ENCODE measurements at regions not wholly inside any gene's neighbourhood (a gene's known extent, or its start where the extent isn't known, plus 50 kb on each side); places are given as distances from the start of the nearest gene placed in this dataset.

- H3K27ac ChIP-seq (ENCODE audit: low read length) = no peak overlapping the region
- H2AFZ ChIP-seq (ENCODE audit: low read length) = no peak overlapping the region
- H3K4me2 ChIP-seq (ENCODE audit: low read depth, low read length, poor library complexity, severe bottlenecking) = no peak overlapping the region
- H3K27me3 ChIP-seq (ENCODE audit: low read length) = no peaks in the 10 kb centered on the region
- H3K4me3 ChIP-seq (ENCODE audit: low read length) = no peak overlapping the region
- no peak for DNase-seq
- H3K9me3 ChIP-seq (ENCODE audit: low read length) = no peaks in the 10 kb centered on the region
- no peak overlapping the region for H3K9ac ChIP-seq (ENCODE audit: low read length)
- H3K9me2 ChIP-seq (replicated peaks; ENCODE audit: insufficient read depth, low read length) = no peaks in the 10 kb centered on the region
- H4K20me1 ChIP-seq (ENCODE audit: insufficient read depth, low read depth, low read length) = no peaks in the 10 kb centered on the region
- no peaks in the 10 kb centered on the region for H3K79me2 ChIP-seq (ENCODE audit: low read length)
- no peaks in the 10 kb centered on the region for H3K36me3 ChIP-seq (ENCODE audit: insufficient read depth, low read length)
- no peaks in the 10 kb centered on the region for H3K4me1 ChIP-seq (ENCODE audit: low read length)
Measured at GRCh38 chr9:117992006-117992405, 287.8 kb downstream of the TLR4 start.

- H2AFZ ChIP-seq (ENCODE audit: low read length) = no peak overlapping the region
- no peaks in the 10 kb centered on the region for H3K4me1 ChIP-seq (ENCODE audit: low read length)
Measured at GRCh38 chr9:118000581-118000980, 296.4 kb downstream of the TLR4 start.

GRCh38 chr9:118003240-118003639 is 299.0 kb downstream of the TLR4 start:
- H2AFZ ChIP-seq (ENCODE audit: low read length) = no peak overlapping the region
- H3K4me2 ChIP-seq (ENCODE audit: low read depth, low read length, poor library complexity, severe bottlenecking) = no peak overlapping the region
- no peaks in the 10 kb centered on the region for H3K36me3 ChIP-seq (ENCODE audit: insufficient read depth, low read length)
- H3K4me1 ChIP-seq (ENCODE audit: low read length) = no peaks in the 10 kb centered on the region
- H3K79me2 ChIP-seq (ENCODE audit: low read length) = no peaks in the 10 kb centered on the region
- no peaks in the 10 kb centered on the region for H3K27me3 ChIP-seq (ENCODE audit: low read length)
- no peaks in the 10 kb centered on the region for H3K9me2 ChIP-seq (replicated peaks; ENCODE audit: insufficient read depth, low read length)
- no peaks in the 10 kb centered on the region for H4K20me1 ChIP-seq (ENCODE audit: insufficient read depth, low read depth, low read length)
- no peak overlapping the region for H3K9ac ChIP-seq (ENCODE audit: low read length)
- no peak overlapping the region for H3K4me3 ChIP-seq (ENCODE audit: low read length)
- no peak for DNase-seq
- H3K27ac ChIP-seq (ENCODE audit: low read length) = no peak overlapping the region
- H3K9me3 ChIP-seq (ENCODE audit: low read length) = peaks cover 11% of the 10 kb centered on the region

More at GRCh38 chr9:118000581-118000980, 296.4 kb downstream of the TLR4 start:
- no peaks in the 10 kb centered on the region for H3K36me3 ChIP-seq (ENCODE audit: insufficient read depth, low read length)
- no peaks in the 10 kb centered on the region for H4K20me1 ChIP-seq (ENCODE audit: insufficient read depth, low read depth, low read length)
- DNase-seq = no peak
- H3K9me3 ChIP-seq (ENCODE audit: low read length) = peaks cover 9% of the 10 kb centered on the region
- no peak overlapping the region for H3K9ac ChIP-seq (ENCODE audit: low read length)
- H3K27ac ChIP-seq (ENCODE audit: low read length) = no peak overlapping the region
- H3K79me2 ChIP-seq (ENCODE audit: low read length) = no peaks in the 10 kb centered on the region
- no peaks in the 10 kb centered on the region for H3K27me3 ChIP-seq (ENCODE audit: low read length)
- H3K4me3 ChIP-seq (ENCODE audit: low read length) = no peak overlapping the region
- no peak overlapping the region for H3K4me2 ChIP-seq (ENCODE audit: low read depth, low read length, poor library complexity, severe bottlenecking)
- H3K9me2 ChIP-seq (replicated peaks; ENCODE audit: insufficient read depth, low read length) = no peaks in the 10 kb centered on the region

- Histone ChIP-seq H4K20me1 (ENCODE audit: insufficient read depth, low read depth, low read length) (no peaks in the 10 kb centered on the region), H3K36me3 (ENCODE audit: insufficient read depth, low read length) (no peaks in the 10 kb centered on the region), H3K27ac (ENCODE audit: low read length) (no peak overlapping the region), H3K4me3 (ENCODE audit: low read length) (no peak overlapping the region), H3K9ac (ENCODE audit: low read length) (no peak overlapping the region), H3K4me2 (ENCODE audit: low read depth, low read length, poor library complexity, severe bottlenecking) (no peak overlapping the region), H3K9me3 (ENCODE audit: low read length) (peaks cover 6% of the 10 kb centered on the region), H2AFZ (ENCODE audit: low read length) (no peak overlapping the region), H3K9me2 (replicated peaks; ENCODE audit: insufficient read depth, low read length) (no peaks in the 10 kb centered on the region), H3K27me3 (ENCODE audit: low read length) (no peaks in the 10 kb centered on the region), H3K4me1 (ENCODE audit: low read length) (no peaks in the 10 kb centered on the region), H3K79me2 (ENCODE audit: low read length) (no peaks in the 10 kb centered on the region)
- no peak for DNase-seq
Measured at GRCh38 chr9:118008246-118008645, 304.0 kb downstream of the TLR4 start.

- Histone ChIP-seq H3K36me3 (ENCODE audit: insufficient read depth, low read length) (no peaks in the 10 kb centered on the region), H3K4me3 (ENCODE audit: low read length) (no peak overlapping the region), H3K4me1 (ENCODE audit: low read length) (no peaks in the 10 kb centered on the region), H3K27ac (ENCODE audit: low read length) (no peak overlapping the region), H3K9me2 (replicated peaks; ENCODE audit: insufficient read depth, low read length) (no peaks in the 10 kb centered on the region), H2AFZ (ENCODE audit: low read length) (no peak overlapping the region), H3K4me2 (ENCODE audit: low read depth, low read length, poor library complexity, severe bottlenecking) (no peak overlapping the region), H3K9ac (ENCODE audit: low read length) (no peak overlapping the region), H3K27me3 (ENCODE audit: low read length) (no peaks in the 10 kb centered on the region), H3K79me2 (ENCODE audit: low read length) (no peaks in the 10 kb centered on the region), H4K20me1 (ENCODE audit: insufficient read depth, low read depth, low read length) (no peaks in the 10 kb centered on the region), H3K9me3 (ENCODE audit: low read length) (peaks cover 6% of the 10 kb centered on the region)
- no peak for DNase-seq
Measured at GRCh38 chr9:118009614-118010013, 305.4 kb downstream of the TLR4 start.

- Histone ChIP-seq H3K79me2 (ENCODE audit: low read length) (no peaks in the 10 kb centered on the region), H2AFZ (ENCODE audit: low read length) (no peak overlapping the region), H3K9me3 (ENCODE audit: low read length) (peaks cover 29% of the 10 kb centered on the region), H3K9ac (ENCODE audit: low read length) (no peak overlapping the region), H3K9me2 (replicated peaks; ENCODE audit: insufficient read depth, low read length) (no peaks in the 10 kb centered on the region), H3K4me3 (ENCODE audit: low read length) (no peak overlapping the region), H3K27ac (ENCODE audit: low read length) (no peak overlapping the region), H3K4me1 (ENCODE audit: low read length) (no peaks in the 10 kb centered on the region), H3K4me2 (ENCODE audit: low read depth, low read length, poor library complexity, severe bottlenecking) (no peak overlapping the region), H4K20me1 (ENCODE audit: insufficient read depth, low read depth, low read length) (no peaks in the 10 kb centered on the region), H3K27me3 (ENCODE audit: low read length) (no peaks in the 10 kb centered on the region), H3K36me3 (ENCODE audit: insufficient read depth, low read length) (no peaks in the 10 kb centered on the region)
- DNase-seq = no peak
Measured at GRCh38 chr9:118017607-118018122, 313.5 kb downstream of the TLR4 start.

GRCh38 chr9:118023644-118024043 is 319.4 kb downstream of the TLR4 start:
- Histone ChIP-seq H2AFZ (ENCODE audit: low read length) (no peak overlapping the region), H3K4me3 (ENCODE audit: low read length) (no peak overlapping the region)

GRCh38 chr9:118028225-118028624 is 324.0 kb downstream of the TLR4 start:
- no peaks in the 10 kb centered on the region for H3K9me2 ChIP-seq (replicated peaks; ENCODE audit: insufficient read depth, low read length)
- no peaks in the 10 kb centered on the region for H4K20me1 ChIP-seq (ENCODE audit: insufficient read depth, low read depth, low read length)
- no peak for DNase-seq
- no peaks in the 10 kb centered on the region for H3K9me3 ChIP-seq (ENCODE audit: low read length)
- H3K27me3 ChIP-seq (ENCODE audit: low read length) = no peaks in the 10 kb centered on the region
- no peak overlapping the region for H3K9ac ChIP-seq (ENCODE audit: low read length)
- no peak overlapping the region for H3K27ac ChIP-seq (ENCODE audit: low read length)
- H3K36me3 ChIP-seq (ENCODE audit: insufficient read depth, low read length) = no peaks in the 10 kb centered on the region
- no peak overlapping the region for H2AFZ ChIP-seq (ENCODE audit: low read length)
- H3K4me3 ChIP-seq (ENCODE audit: low read length) = no peak overlapping the region
- no peaks in the 10 kb centered on the region for H3K79me2 ChIP-seq (ENCODE audit: low read length)
- no peaks in the 10 kb centered on the region for H3K4me1 ChIP-seq (ENCODE audit: low read length)
- H3K4me2 ChIP-seq (ENCODE audit: low read depth, low read length, poor library complexity, severe bottlenecking) = no peak overlapping the region

More at GRCh38 chr9:118023644-118024043, 319.4 kb downstream of the TLR4 start:
- Histone ChIP-seq H3K4me2 (ENCODE audit: low read depth, low read length, poor library complexity, severe bottlenecking) (no peak overlapping the region), H3K9me2 (replicated peaks; ENCODE audit: insufficient read depth, low read length) (no peaks in the 10 kb centered on the region), H3K27me3 (ENCODE audit: low read length) (no peaks in the 10 kb centered on the region), H3K9me3 (ENCODE audit: low read length) (peaks cover 13% of the 10 kb centered on the region; the same call in 1 of the 2 replicates), H3K4me1 (ENCODE audit: low read length) (no peaks in the 10 kb centered on the region), H3K36me3 (ENCODE audit: insufficient read depth, low read length) (no peaks in the 10 kb centered on the region), H3K9ac (ENCODE audit: low read length) (no peak overlapping the region), H3K27ac (ENCODE audit: low read length) (no peak overlapping the region), H4K20me1 (ENCODE audit: insufficient read depth, low read depth, low read length) (no peaks in the 10 kb centered on the region), H3K79me2 (ENCODE audit: low read length) (no peaks in the 10 kb centered on the region)
- no peak for DNase-seq

GRCh38 chr9:118029425-118029824 is 325.2 kb downstream of the TLR4 start:
- H4K20me1 ChIP-seq (ENCODE audit: insufficient read depth, low read depth, low read length) = no peaks in the 10 kb centered on the region
- H3K9ac ChIP-seq (ENCODE audit: low read length) = no peak overlapping the region
- H3K4me3 ChIP-seq (ENCODE audit: low read length) = no peak overlapping the region
- H3K36me3 ChIP-seq (ENCODE audit: insufficient read depth, low read length) = no peaks in the 10 kb centered on the region
- H3K27ac ChIP-seq (ENCODE audit: low read length) = no peak overlapping the region
- no peak overlapping the region for H3K4me2 ChIP-seq (ENCODE audit: low read depth, low read length, poor library complexity, severe bottlenecking)
- H3K27me3 ChIP-seq (ENCODE audit: low read length) = no peaks in the 10 kb centered on the region
- no peaks in the 10 kb centered on the region for H3K9me2 ChIP-seq (replicated peaks; ENCODE audit: insufficient read depth, low read length)
- H3K9me3 ChIP-seq (ENCODE audit: low read length) = 0 out of 2 replicates have a peak, but pooled peaks cover 4% of the 10 kb centered on the region
- no peaks in the 10 kb centered on the region for H3K79me2 ChIP-seq (ENCODE audit: low read length)
- DNase-seq = no peak
- H2AFZ ChIP-seq (ENCODE audit: low read length) = no peak overlapping the region
- H3K4me1 ChIP-seq (ENCODE audit: low read length) = no peaks in the 10 kb centered on the region
